IMR-90 (cell line): ENCODE measurements at regions not wholly inside any gene's neighbourhood (a gene's known extent, or its start where the extent isn't known, plus 50 kb on each side); places are given as distances from the start of the nearest gene placed in this dataset.
A peak's percentile ranks its signal among the peaks of the same experiment; 100 is the strongest.

Experiments used
- ATAC-seq: fragments of 200-7000 bp; cut with Tn5 transposase; 2 replicates; pipeline ENCODE4 v1.9.1; 2020; ENCODE audit warnings: low read depth, mild to moderate bottlenecking, moderate library complexity
- BruUV-seq: library from RNA; stranded (reverse); fragments of 400-500 nt; replicated peaks from 2 replicates; lab custom pipeline; 2021; lab: Mats Ljungman, UMichigan
- CTCF ChIA-PET: fragments of 300-600 bp; formaldehyde crosslinking; extraction: SDS; loops from one replicate; lab custom pipeline; 2021; ENCODE audit warnings: antibody characterized with exemption; lab: Yijun Ruan, JAX
- POLR2A ChIA-PET: fragments of 300-600 bp; sonication (Branson Sonifier 250); formaldehyde crosslinking; loops from one replicate; lab custom pipeline; 2022; ENCODE audit warnings: antibody characterized with exemption; ENCODE audit not compliant: unreplicated experiment; lab: Charles Lee
- DNase-seq: peaks from one replicate; pipeline ENCODE4 v3.0.0; 2013
- H2AFZ ChIP-seq: replicated peaks from 2 replicates; pipeline ENCODE3; 2013; ENCODE audit warnings: low read length, mild to moderate bottlenecking; ENCODE audit not compliant: poor library complexity
- H2AK5ac ChIP-seq: 2 replicates; pipeline ENCODE4 v1.6.1; 2013; ENCODE audit warnings: low read depth, low read length, inconsistent platforms
- H2AK9ac ChIP-seq: replicated peaks from 2 replicates; pipeline ENCODE3; 2013; ENCODE audit warnings: mild to moderate bottlenecking, low read depth, low read length, moderate library complexity; ENCODE audit not compliant: poor library complexity
- H2BK120ac ChIP-seq: 2 replicates; pipeline ENCODE4 v1.6.1; 2013; ENCODE audit warnings: low read depth, low read length, inconsistent platforms
- H2BK15ac ChIP-seq: 3 replicates; pipeline ENCODE4 v1.6.1; 2013; ENCODE audit warnings: low read depth, low read length, inconsistent platforms
- H2BK20ac ChIP-seq: 2 replicates; pipeline ENCODE4 v1.6.1; 2013; ENCODE audit warnings: low read depth, mild to moderate bottlenecking, inconsistent platforms, low read length, moderate library complexity
- H2BK5ac ChIP-seq: 2 replicates; pipeline ENCODE4 v1.6.1; 2013; ENCODE audit warnings: mild to moderate bottlenecking, low read depth, low read length, inconsistent platforms; ENCODE audit not compliant: poor library complexity, severe bottlenecking
- H3K14ac ChIP-seq: replicated peaks from 2 replicates; pipeline ENCODE4 v1.6.1; 2013; ENCODE audit warnings: low read depth, low read length, inconsistent platforms
- H3K18ac ChIP-seq: 2 replicates; pipeline ENCODE4 v1.6.1; 2013; ENCODE audit warnings: low read depth, low read length, control low read depth
- H3K23ac ChIP-seq: 2 replicates; pipeline ENCODE4 v1.6.1; 2013; ENCODE audit warnings: low read depth, low read length, inconsistent platforms
- H3K27ac ChIP-seq: 2 replicates; pipeline ENCODE4 v1.5.1; 2013; ENCODE audit warnings: mild to moderate bottlenecking, control low read depth, low read length; ENCODE audit not compliant: insufficient read depth
- H3K27me3 ChIP-seq: 2 replicates; pipeline ENCODE4 v1.6.1; 2013; ENCODE audit warnings: low read length; ENCODE audit not compliant: control insufficient read depth, insufficient read depth
- H3K36me3 ChIP-seq: 2 replicates; pipeline ENCODE4 v1.6.1; 2013; ENCODE audit warnings: low read length, mixed read lengths; ENCODE audit not compliant: control insufficient read depth, insufficient read depth
- H3K4ac ChIP-seq: 2 replicates; pipeline ENCODE4 v1.6.1; 2013; ENCODE audit warnings: low read depth, low read length, inconsistent platforms
- H3K4me1 ChIP-seq: 2 replicates; pipeline ENCODE4 v1.6.1; 2013; ENCODE audit warnings: low read length, mixed read lengths; ENCODE audit not compliant: control insufficient read depth, insufficient read depth
- H3K4me2 ChIP-seq: 2 replicates; pipeline ENCODE4 v1.6.1; 2013; ENCODE audit warnings: low read depth, mild to moderate bottlenecking, control low read depth, low read length, moderate library complexity
- H3K4me3 ChIP-seq: 2 replicates; pipeline ENCODE4 v1.5.1; 2013; ENCODE audit warnings: low read depth, mild to moderate bottlenecking, control low read depth, low read length, moderate library complexity; ENCODE audit not compliant: insufficient read depth
- H3K56ac ChIP-seq: 2 replicates; pipeline ENCODE4 v1.6.1; 2013; ENCODE audit warnings: low read length, inconsistent platforms; ENCODE audit not compliant: insufficient read depth; ENCODE audit errors: extremely low read depth
- H3K79me1 ChIP-seq, 2 experiments: 2 replicates each; pipeline ENCODE4 v1.6.1; 2013; ENCODE audit warnings: low read length in 2 of 2, inconsistent platforms in 1 of 2, low read depth in 1 of 2
- H3K9ac ChIP-seq: 2 replicates; pipeline ENCODE4 v1.6.1; 2013; ENCODE audit warnings: low read depth, low read length, control low read depth
- H3K9me1 ChIP-seq: 2 replicates; pipeline ENCODE4 v1.6.1; 2013; ENCODE audit warnings: low read length, inconsistent platforms; ENCODE audit not compliant: insufficient read depth
- H3K9me3 ChIP-seq: 2 replicates; pipeline ENCODE4 v1.6.1; 2013; ENCODE audit warnings: low read length; ENCODE audit not compliant: control insufficient read depth, insufficient read depth
- H4K20me1 ChIP-seq: 2 replicates; pipeline ENCODE4 v1.6.1; 2013; ENCODE audit warnings: low read length, inconsistent platforms; ENCODE audit not compliant: insufficient read depth
- H4K5ac ChIP-seq: 2 replicates; pipeline ENCODE4 v1.6.1; 2013; ENCODE audit warnings: mild to moderate bottlenecking, low read depth, low read length, control low read depth
- H4K8ac ChIP-seq, 2 experiments: 2 replicates each; pipeline ENCODE4 v1.6.1; 2013; ENCODE audit warnings: low read depth in 2 of 2, low read length in 2 of 2, control low read depth in 1 of 2, inconsistent platforms in 1 of 2
- H4K91ac ChIP-seq: 2 replicates; pipeline ENCODE4 v1.6.1; 2013; ENCODE audit warnings: low read depth, low read length, inconsistent platforms; ENCODE audit not compliant: insufficient read depth
- BHLHE40 ChIP-seq: fragments of 150-350 bp; IDR thresholded peaks from 2 replicates; pipeline ENCODE4 v1.6.1; 2016; ENCODE audit warnings: mild to moderate bottlenecking, low read depth, low read length
- CEBPB ChIP-seq: IDR thresholded peaks from 2 replicates; pipeline ENCODE4 v1.6.1; 2012; ENCODE audit warnings: low read depth, low read length, improper control_type of control experiment
- CHD1 ChIP-seq: IDR thresholded peaks from 2 replicates; pipeline ENCODE4 v1.6.1; 2012; ENCODE audit warnings: low read depth, low read length, improper control_type of control experiment
- FOS ChIP-seq: fragments of 150-350 bp; IDR thresholded peaks from 2 replicates; pipeline ENCODE4 v1.6.1; 2016; ENCODE audit warnings: low read depth, low read length
- MAFK ChIP-seq: IDR thresholded peaks from 2 replicates; pipeline ENCODE4 v1.6.1; 2012; ENCODE audit warnings: low read depth, low read length, improper control_type of control experiment
- MAZ ChIP-seq: IDR thresholded peaks from 2 replicates; pipeline ENCODE4 v1.6.1; 2012; ENCODE audit warnings: low read depth, mild to moderate bottlenecking, low read length, improper control_type of control experiment, moderate library complexity, borderline replicate concordance
- MXI1 ChIP-seq: IDR thresholded peaks from 2 replicates; pipeline ENCODE4 v1.6.1; 2012; ENCODE audit warnings: low read depth, mild to moderate bottlenecking, low read length, moderate library complexity, borderline replicate concordance
- NFE2L2 ChIP-seq: fragments of 150-350 bp; IDR thresholded peaks from 2 replicates; pipeline ENCODE4 v1.6.1; 2016; ENCODE audit warnings: low read depth, mild to moderate bottlenecking, low read length
- POLR2A ChIP-seq: IDR thresholded peaks from 2 replicates; pipeline ENCODE4 v1.6.1; 2012; ENCODE audit warnings: mild to moderate bottlenecking, low read depth, low read length
- RAD21 ChIP-seq: IDR thresholded peaks from 2 replicates; pipeline ENCODE4 v1.6.1; 2012; ENCODE audit warnings: low read length, improper control_type of control experiment
- RCOR1 ChIP-seq: IDR thresholded peaks from 2 replicates; pipeline ENCODE4 v1.6.1; 2012; ENCODE audit warnings: mild to moderate bottlenecking, low read length, improper control_type of control experiment; ENCODE audit not compliant: insufficient replicate concordance
- RFX5 ChIP-seq: IDR thresholded peaks from 2 replicates; pipeline ENCODE4 v1.8.0; 2012; ENCODE audit warnings: low read depth, mild to moderate bottlenecking, low read length, moderate library complexity
- SMC3 ChIP-seq: fragments of 150-350 bp; IDR thresholded peaks from 2 replicates; pipeline ENCODE4 v1.6.1; 2016; ENCODE audit warnings: low read depth, mild to moderate bottlenecking, antibody characterized with exemption, low read length, moderate library complexity
- WGBS, 2 experiments: methylation state at CpG; one replicate each; pipeline versions ENCODE4 v1.1.5 to v1.1.7; 2013; ENCODE audit warnings: missing lambda C conversion rate in 2 of 2; ENCODE audit not compliant: insufficient read length in 1 of 2; ENCODE audit errors: extremely low coverage in 2 of 2; 5-methylcytosine and 5-hydroxymethylcytosine counted together
- dilution Hi-C: fragments of 300-500 bp; cut with HindIII; formaldehyde crosslinking; loops from one replicate; pipeline ENCODE4 v1.14.3; 2018; ENCODE audit warnings: low sequenced_read_pairs; ENCODE audit not compliant: unreplicated experiment
- in situ Hi-C: fragments of 300-500 bp; cut with MboI; formaldehyde crosslinking; loops from 3 replicates; pipeline ENCODE4 v1.14.3; 2019; ENCODE audit warnings: low sequenced_read_pairs, inconsistent platforms, mixed read lengths
- intact Hi-C: fragments of 100-400 bp; cut with micrococcal nuclease; formaldehyde crosslinking; loops from 2 replicates; pipeline ENCODE4 v1.10.0; 2022
- TF ChIP-seq, protein P1 (sequence below): fragments of 150-350 bp; IDR thresholded peaks from 2 replicates; pipeline ENCODE4 v1.6.1; 2016; ENCODE audit warnings: low read depth, mild to moderate bottlenecking, low read length, moderate library complexity, borderline replicate concordance
- TF ChIP-seq, protein P2 (sequence below): fragments of 150-350 bp; IDR thresholded peaks from 2 replicates; pipeline ENCODE4 v1.6.1; 2017; ENCODE audit warnings: mild to moderate bottlenecking, antibody characterized with exemption, low read length, low read depth
- TF ChIP-seq, protein P3 (sequence below): conservative IDR thresholded peaks from 2 replicates; pipeline ENCODE4 v1.5.1; 2012; ENCODE audit warnings: mild to moderate bottlenecking, low read depth, low read length, improper control_type of control experiment

DNA sequence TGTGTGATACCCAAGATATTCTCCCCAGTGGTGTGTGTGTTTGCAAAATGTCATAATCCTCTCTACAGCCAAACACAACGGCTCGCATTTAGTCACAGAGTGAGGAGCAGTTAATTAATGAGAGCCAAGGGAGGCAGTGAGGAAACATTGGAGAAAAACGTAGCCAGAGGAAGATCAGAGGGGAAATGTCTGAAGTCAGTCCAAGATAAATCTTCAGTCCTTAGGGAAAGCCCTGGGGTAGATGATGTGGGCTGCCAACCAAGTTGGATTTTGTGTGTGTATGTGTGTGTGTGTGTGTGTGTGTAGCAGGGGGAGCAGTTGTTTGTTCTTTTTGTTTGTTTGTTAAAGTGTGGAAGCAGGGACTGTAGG, 201.0 kb upstream of the PTBP2 start:
- Histone ChIP-seq H4K91ac (no peak overlapping the region), H2BK5ac (no peak overlapping the region), H3K23ac (no peak overlapping the region), H2BK120ac (no peak overlapping the region), H2AFZ (no peak overlapping the region), H3K14ac (no peak overlapping the region), H3K4me2 (no peak overlapping the region; the same call in 1 of the 2 replicates), H4K8ac (no peak overlapping the region), H3K4me3 (no peak overlapping the region), H3K27me3 (no peaks in the 10 kb centered on the region), H4K20me1 (no peaks in the 10 kb centered on the region), H3K4ac (no peak overlapping the region), H3K9ac (no peak overlapping the region), H2AK9ac (no peak overlapping the region), H3K56ac (no peak overlapping the region), H3K9me3 (no peaks in the 10 kb centered on the region), H2BK20ac (no peak overlapping the region), H2AK5ac (no peak overlapping the region), H3K27ac (no peak overlapping the region), H3K9me1 (no peaks in the 10 kb centered on the region), H3K18ac (no peak overlapping the region), H3K4me1 (peaks cover 4% of the 10 kb centered on the region), H3K79me1 (no peaks in the 10 kb centered on the region), H4K5ac (peak overlapping the region; percentile 31; the same call in 1 of the 2 replicates), H3K36me3 (no peaks in the 10 kb centered on the region), H2BK15ac (no peak overlapping the region)
- in situ Hi-C loops (no loop called here), intact Hi-C loops (no loop called here), dilution Hi-C loops (no loop called here)
- WGBS, 2 experiments = no CpG with 5 or more reads among the region's 3 CpGs
- no peak for TF ChIP-seq RAD21
- TF ChIP-seq, protein P1, sequence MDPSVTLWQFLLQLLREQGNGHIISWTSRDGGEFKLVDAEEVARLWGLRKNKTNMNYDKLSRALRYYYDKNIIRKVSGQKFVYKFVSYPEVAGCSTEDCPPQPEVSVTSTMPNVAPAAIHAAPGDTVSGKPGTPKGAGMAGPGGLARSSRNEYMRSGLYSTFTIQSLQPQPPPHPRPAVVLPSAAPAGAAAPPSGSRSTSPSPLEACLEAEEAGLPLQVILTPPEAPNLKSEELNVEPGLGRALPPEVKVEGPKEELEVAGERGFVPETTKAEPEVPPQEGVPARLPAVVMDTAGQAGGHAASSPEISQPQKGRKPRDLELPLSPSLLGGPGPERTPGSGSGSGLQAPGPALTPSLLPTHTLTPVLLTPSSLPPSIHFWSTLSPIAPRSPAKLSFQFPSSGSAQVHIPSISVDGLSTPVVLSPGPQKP = no peak
- no peak for TF ChIP-seq NFE2L2
- no peak for TF ChIP-seq BHLHE40
- TF ChIP-seq CHD1 = no peak
- TF ChIP-seq RCOR1 = no peak
- no peak for TF ChIP-seq POLR2A
- TF ChIP-seq MAZ = no peak
- no peak for TF ChIP-seq RFX5
- TF ChIP-seq, protein P2, sequence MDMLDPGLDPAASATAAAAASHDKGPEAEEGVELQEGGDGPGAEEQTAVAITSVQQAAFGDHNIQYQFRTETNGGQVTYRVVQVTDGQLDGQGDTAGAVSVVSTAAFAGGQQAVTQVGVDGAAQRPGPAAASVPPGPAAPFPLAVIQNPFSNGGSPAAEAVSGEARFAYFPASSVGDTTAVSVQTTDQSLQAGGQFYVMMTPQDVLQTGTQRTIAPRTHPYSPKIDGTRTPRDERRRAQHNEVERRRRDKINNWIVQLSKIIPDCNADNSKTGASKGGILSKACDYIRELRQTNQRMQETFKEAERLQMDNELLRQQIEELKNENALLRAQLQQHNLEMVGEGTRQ = no peak
- TF ChIP-seq FOS = no peak
- TF ChIP-seq, protein P3, sequence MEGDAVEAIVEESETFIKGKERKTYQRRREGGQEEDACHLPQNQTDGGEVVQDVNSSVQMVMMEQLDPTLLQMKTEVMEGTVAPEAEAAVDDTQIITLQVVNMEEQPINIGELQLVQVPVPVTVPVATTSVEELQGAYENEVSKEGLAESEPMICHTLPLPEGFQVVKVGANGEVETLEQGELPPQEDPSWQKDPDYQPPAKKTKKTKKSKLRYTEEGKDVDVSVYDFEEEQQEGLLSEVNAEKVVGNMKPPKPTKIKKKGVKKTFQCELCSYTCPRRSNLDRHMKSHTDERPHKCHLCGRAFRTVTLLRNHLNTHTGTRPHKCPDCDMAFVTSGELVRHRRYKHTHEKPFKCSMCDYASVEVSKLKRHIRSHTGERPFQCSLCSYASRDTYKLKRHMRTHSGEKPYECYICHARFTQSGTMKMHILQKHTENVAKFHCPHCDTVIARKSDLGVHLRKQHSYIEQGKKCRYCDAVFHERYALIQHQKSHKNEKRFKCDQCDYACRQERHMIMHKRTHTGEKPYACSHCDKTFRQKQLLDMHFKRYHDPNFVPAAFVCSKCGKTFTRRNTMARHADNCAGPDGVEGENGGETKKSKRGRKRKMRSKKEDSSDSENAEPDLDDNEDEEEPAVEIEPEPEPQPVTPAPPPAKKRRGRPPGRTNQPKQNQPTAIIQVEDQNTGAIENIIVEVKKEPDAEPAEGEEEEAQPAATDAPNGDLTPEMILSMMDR = no peak
- no peak for TF ChIP-seq MAFK
- TF ChIP-seq CEBPB = no peak
- no peak for TF ChIP-seq MXI1
- TF ChIP-seq SMC3 = no peak
- BruUV-seq = no TSS peak
- DNase-seq (no peak), ATAC-seq (no peak; the same call in 1 of the 2 replicates)
- CTCF ChIA-PET = interaction anchor here (1.1 kb wide), 1 partner anchor 18 kb away, joined by 3 read pairs; no protein-coding TSS in a partner anchor
- POLR2A ChIA-PET = interaction anchor here (0.6 kb wide), 1 partner anchor 992 kb away, joined by 4 read pairs; no protein-coding TSS in a partner anchor
